ENCODE measurements at regions not wholly inside any gene's neighbourhood (a gene's known extent, or its start where the extent isn't known, plus 50 kb on each side); places are given as distances from the start of the nearest gene placed in this dataset.

DNA sequence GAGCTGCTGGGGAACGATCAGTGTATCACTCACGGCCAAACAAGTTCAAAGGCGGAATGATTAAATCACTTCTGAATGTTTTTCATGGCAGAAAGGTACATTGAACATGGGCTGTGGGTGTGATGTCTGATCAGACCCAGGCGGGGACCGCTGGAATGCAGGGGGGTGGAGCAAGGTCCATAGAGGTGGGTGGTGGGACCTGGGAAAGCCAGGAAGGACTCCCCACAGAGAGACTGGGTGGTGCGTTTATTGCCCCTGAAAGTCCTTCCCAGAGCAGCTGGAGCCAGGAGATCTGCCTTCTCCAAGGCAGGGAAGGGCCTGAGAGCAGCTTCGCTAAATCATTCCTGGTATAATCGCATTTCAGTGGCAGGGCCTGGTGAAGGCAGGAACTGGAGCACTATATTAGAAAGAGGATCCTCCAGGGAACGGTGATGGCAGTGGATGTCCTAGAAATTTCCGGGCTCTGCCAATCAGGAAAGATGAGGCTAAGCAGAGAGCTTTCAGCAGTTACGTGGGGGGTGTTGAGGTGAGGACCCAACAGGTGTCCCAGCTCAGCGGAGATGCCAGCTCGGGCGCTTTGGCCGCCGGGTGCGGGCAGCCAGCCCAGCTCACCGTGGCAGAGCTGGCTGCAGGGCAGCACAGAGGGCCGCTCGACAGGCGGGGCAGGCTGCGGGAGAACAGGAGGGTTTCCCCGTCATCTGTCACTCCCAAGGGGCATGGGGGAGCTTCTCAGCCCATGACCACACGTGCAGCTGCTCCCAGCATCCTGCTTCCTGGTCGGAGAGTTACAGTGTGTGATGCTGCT, 271.7 kb downstream of the CTTN start:
- Histone ChIP-seq H2AFZ (ENCODE audit: low read depth, low read length) (no peak overlapping the region), H3K9me3 (ENCODE audit: low read length) (no peaks in the 10 kb centered on the region), H3K79me2 (replicated peaks; ENCODE audit: insufficient read depth, low read length) (no peaks in the 10 kb centered on the region), H3K9ac (ENCODE audit: low read length) (no peak overlapping the region), H3K4me2 (ENCODE audit: low read length) (no peak overlapping the region), H3K27ac (ENCODE audit: low read length) (no peak overlapping the region), H3K27me3 (ENCODE audit: insufficient read depth, low read depth, low read length) (no peaks in the 10 kb centered on the region), H3F3A (ENCODE audit: insufficient read depth, low read length, poor library complexity, severe bottlenecking) (no peaks in the 10 kb centered on the region), H4K20me1 (ENCODE audit: insufficient read depth) (no peaks in the 10 kb centered on the region), H3K9me2 (ENCODE audit: insufficient read depth, low read length) (no peaks in the 10 kb centered on the region), H3K36me3 (ENCODE audit: insufficient read depth, low read length) (no peaks in the 10 kb centered on the region), H3K4me3 (ENCODE audit: low read length) (no peak overlapping the region)
- TF ChIP-seq EZH2 (IDR thresholded peaks at IDR 0.05; ENCODE audit: borderline replicate concordance, insufficient read depth, low read length, poor library complexity, severe bottlenecking): no peak
- no peak for TF ChIP-seq TAF1 (IDR thresholded peaks at IDR 0.05; ENCODE audit: low read depth)
- no peak for TF ChIP-seq SMC3 (conservative IDR thresholded peaks at IDR 0.05; ENCODE audit: poor library complexity)

GRCh38 chr11:70670676-70671034, 272.3 kb downstream of the CTTN start:
- Histone ChIP-seq H4K20me1 (ENCODE audit: insufficient read depth) (no peaks in the 10 kb centered on the region), H3K9me3 (ENCODE audit: low read length) (no peaks in the 10 kb centered on the region), H3K27ac (ENCODE audit: low read length) (no peak overlapping the region), H2AFZ (ENCODE audit: low read depth, low read length) (no peak overlapping the region), H3K4me3 (ENCODE audit: low read length) (no peak overlapping the region), H3K9me2 (ENCODE audit: insufficient read depth, low read length) (no peaks in the 10 kb centered on the region), H3K79me2 (replicated peaks; ENCODE audit: insufficient read depth, low read length) (no peaks in the 10 kb centered on the region), H3K27me3 (ENCODE audit: insufficient read depth, low read depth, low read length) (no peaks in the 10 kb centered on the region), H3K36me3 (ENCODE audit: insufficient read depth, low read length) (no peaks in the 10 kb centered on the region), H3K4me2 (ENCODE audit: low read length) (no peak overlapping the region), H3F3A (ENCODE audit: insufficient read depth, low read length, poor library complexity, severe bottlenecking) (no peaks in the 10 kb centered on the region), H3K9ac (ENCODE audit: low read length) (no peak overlapping the region)
- TF ChIP-seq SMC3 (conservative IDR thresholded peaks at IDR 0.05; ENCODE audit: poor library complexity) (no peak), RAD21 (conservative IDR thresholded peaks at IDR 0.05) (no peak), TAF1 (IDR thresholded peaks at IDR 0.05; ENCODE audit: low read depth) (no peak), REST (IDR thresholded peaks at IDR 0.05; ENCODE audit: borderline replicate concordance) (no peak), MXI1 (conservative IDR thresholded peaks at IDR 0.05; ENCODE audit: poor library complexity, severe bottlenecking) (no peak), EP300 (conservative IDR thresholded peaks at IDR 0.05; ENCODE audit: poor library complexity, severe bottlenecking) (no peak), POLR2AphosphoS5 (IDR thresholded peaks at IDR 0.05) (no peak)

- no peaks in the 10 kb centered on the region for H3K9me3 ChIP-seq (ENCODE audit: low read length)
- no peak overlapping the region for H3K27ac ChIP-seq (ENCODE audit: low read length)
- H3F3A ChIP-seq (ENCODE audit: insufficient read depth, low read length, poor library complexity, severe bottlenecking): no peaks in the 10 kb centered on the region
- no peak overlapping the region for H2AFZ ChIP-seq (ENCODE audit: low read depth, low read length)
- H3K4me3 ChIP-seq (ENCODE audit: low read length): no peak overlapping the region
- no peaks in the 10 kb centered on the region for H4K20me1 ChIP-seq (ENCODE audit: insufficient read depth)
- H3K4me2 ChIP-seq (ENCODE audit: low read length): no peak overlapping the region
- no peak overlapping the region for H3K9ac ChIP-seq (ENCODE audit: low read length)
- no peaks in the 10 kb centered on the region for H3K9me2 ChIP-seq (ENCODE audit: insufficient read depth, low read length)
- TF ChIP-seq POLR2AphosphoS5 (IDR thresholded peaks at IDR 0.05) (peak; percentile 32), TAF1 (IDR thresholded peaks at IDR 0.05; ENCODE audit: low read depth) (no peak)
- no peaks in the 10 kb centered on the region for H3K36me3 ChIP-seq (ENCODE audit: insufficient read depth, low read length)
- H3K27me3 ChIP-seq (ENCODE audit: insufficient read depth, low read depth, low read length): no peaks in the 10 kb centered on the region
- no peaks in the 10 kb centered on the region for H3K79me2 ChIP-seq (replicated peaks; ENCODE audit: insufficient read depth, low read length)
Measured at GRCh38 chr11:70671083-70671482, 272.8 kb downstream of the CTTN start.
